ENCODE measurements at regions not wholly inside any gene's neighbourhood (a gene's known extent, or its start where the extent isn't known, plus 50 kb on each side); places are given as distances from the start of the nearest gene placed in this dataset.

DNA sequence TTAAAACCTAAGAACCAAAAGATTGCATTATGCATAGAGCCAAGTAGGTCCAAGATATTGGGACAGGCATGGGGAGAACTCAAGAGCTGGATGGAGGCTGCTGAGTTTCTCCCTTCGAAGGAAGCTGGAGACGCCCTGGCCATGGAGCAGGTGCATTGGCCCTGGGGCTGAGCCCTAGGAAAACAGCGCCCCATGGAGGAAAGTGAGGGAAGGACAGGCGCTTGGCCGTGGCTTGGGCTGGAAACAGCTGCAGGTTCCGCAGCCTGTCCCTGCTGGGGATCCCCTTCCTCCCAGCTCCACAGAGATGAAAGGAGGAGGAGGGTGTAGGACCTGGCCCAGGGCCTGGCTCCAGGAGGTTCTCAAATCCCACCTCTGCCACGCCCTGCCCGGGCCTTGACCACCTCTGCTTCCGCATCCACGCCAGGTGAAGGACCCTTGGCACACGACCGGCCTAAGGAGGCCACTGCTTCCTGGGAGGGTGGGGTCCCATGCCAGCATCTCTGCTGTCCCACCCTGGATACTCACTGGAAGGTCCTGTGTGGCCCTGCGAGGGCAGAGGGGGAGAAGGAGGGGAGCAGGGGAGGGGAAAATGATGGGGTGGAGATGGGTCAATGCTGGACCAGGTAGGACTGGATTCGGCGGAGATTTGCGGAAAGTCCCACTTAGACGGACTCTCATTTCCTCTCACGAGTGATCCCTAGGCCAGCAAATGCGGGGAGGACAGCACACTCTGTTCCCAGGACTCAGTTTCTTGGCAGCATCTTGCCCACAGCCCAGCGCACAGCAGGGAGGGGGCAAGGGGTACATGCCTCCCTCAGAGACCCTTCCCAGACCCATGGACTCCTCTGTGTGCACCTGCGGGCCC, 258.6 kb upstream of the TCERG1L start (continued):
- no peak for TF ChIP-seq ZNF883 (CRISPR knock-in tag; IDR thresholded peaks at IDR 0.05; ENCODE audit: not compliant biosample characterization)
- TF ChIP-seq JUN (CRISPR knock-in tag; IDR thresholded peaks at IDR 0.05), result no peak
- TF ChIP-seq NCOA5 (CRISPR knock-in tag; IDR thresholded peaks at IDR 0.05), result no peak
- TF ChIP-seq ZNF251 (CRISPR knock-in tag; IDR thresholded peaks at IDR 0.05), result no peak

DNA sequence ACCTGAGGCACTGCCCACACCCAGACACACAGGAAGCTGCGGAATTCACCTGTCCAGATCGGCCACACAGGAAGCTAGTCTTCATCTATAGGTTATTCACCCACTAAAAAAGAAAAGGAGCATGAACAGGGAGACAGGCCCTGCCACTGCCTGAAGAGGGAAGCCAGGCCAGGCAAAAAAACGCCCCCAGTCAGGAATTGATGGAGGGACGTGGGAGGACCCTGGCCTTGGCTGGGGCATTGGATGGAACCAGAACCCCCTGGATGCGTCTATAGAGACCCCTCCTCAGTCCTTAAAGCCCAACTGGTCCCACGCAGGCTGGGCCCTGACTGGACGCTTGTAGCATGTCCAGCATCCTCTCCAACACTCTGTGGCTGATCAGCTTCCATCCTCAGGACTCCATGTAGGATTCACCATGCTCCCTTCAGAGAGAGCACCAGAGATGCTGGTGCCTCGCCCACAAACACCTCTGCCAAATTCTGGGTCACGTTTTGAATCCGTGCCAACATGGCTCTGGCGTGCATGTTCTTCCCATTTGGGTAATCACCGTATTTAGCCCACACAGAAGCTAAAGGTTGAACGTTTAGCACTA, 259.3 kb upstream of the TCERG1L start:
- ATAC-seq, result no peak
- Histone ChIP-seq H3K9me3 (ENCODE audit: low read length) (no peaks in the 10 kb centered on the region), H3K27me3 (ENCODE audit: control insufficient read depth in 1 of 2, insufficient read depth in 2 of 2, low read length in 2 of 2) (peaks cover 3 to 25% of the 10 kb centered on the region in 2 experiments; a peak in 3 of 5 replicates), H3K9ac (ENCODE audit: insufficient read depth, low read depth, low read length) (no peak overlapping the region), H3K27ac (ENCODE audit: extremely low read length, insufficient read depth, low read length) (no peak overlapping the region), H3K4me2 (ENCODE audit: low read depth, low read length) (no peak overlapping the region), H3K4me1 (ENCODE audit: insufficient read depth, low read length) (no peaks in the 10 kb centered on the region), H3K4me3 (replicated peaks in 1 of 3; ENCODE audit: insufficient read depth in 1 of 3, low read depth in 2 of 3, low read length in 3 of 3) (no peak overlapping the region), H3K79me2 (ENCODE audit: insufficient read depth, low read length) (no peaks in the 10 kb centered on the region), H2AFZ (ENCODE audit: low read length) (no peak overlapping the region), H4K20me1 (ENCODE audit: insufficient read depth, low read length) (no peaks in the 10 kb centered on the region), H3K36me3 (replicated peaks in 1 of 2; ENCODE audit: control insufficient read depth in 1 of 2, insufficient read depth in 2 of 2, low read length in 2 of 2) (no peaks in the 10 kb centered on the region)
- intact Hi-C loops (cut with micrococcal nuclease; ENCODE audit: unreplicated experiment), result no loop called here
- no peak for DNase-seq (ENCODE audit: low spot score)
- FAIRE-seq, result no peak
- in situ Hi-C loops (cut with HindIII; ENCODE audit: extremely low pct_ligation_motif_present, low pct_unique_long_range_greater_than_20kb), result no loop called here
- POLR2A ChIA-PET, result no interaction called here
- 0% methylated on average over 7 of the region's 13 CpGs for WGBS (ENCODE audit: low lambda C conversion rate)
- no TSS peak for BruUV-seq (replicated peaks)
- CTCF ChIA-PET (ENCODE audit: low intra/inter-chr PET ratio, low total read pairs), result no interaction called here
- TF ChIP-seq ZNF30 (CRISPR knock-in tag; IDR thresholded peaks at IDR 0.05) (no peak), TOPORS (CRISPR knock-in tag; IDR thresholded peaks at IDR 0.05) (no peak), RFX1 (IDR thresholded peaks at IDR 0.05) (no peak), ZNF550 (CRISPR knock-in tag; IDR thresholded peaks at IDR 0.05; ENCODE audit: borderline replicate concordance) (no peak), NR2F2 (IDR thresholded peaks at IDR 0.05; ENCODE audit: borderline replicate concordance, low read depth) (no peak), TEAD3 (CRISPR knock-in tag; optimal IDR thresholded peaks at IDR 0.05; ENCODE audit: borderline replicate concordance) (no peak), ELF3 (CRISPR knock-in tag; IDR thresholded peaks at IDR 0.05) (no peak), TCF12 (IDR thresholded peaks at IDR 0.05) (no peak), TCF12 (CRISPR knock-in tag; IDR thresholded peaks at IDR 0.05) (no peak)
- TF ChIP-seq, protein P1, sequence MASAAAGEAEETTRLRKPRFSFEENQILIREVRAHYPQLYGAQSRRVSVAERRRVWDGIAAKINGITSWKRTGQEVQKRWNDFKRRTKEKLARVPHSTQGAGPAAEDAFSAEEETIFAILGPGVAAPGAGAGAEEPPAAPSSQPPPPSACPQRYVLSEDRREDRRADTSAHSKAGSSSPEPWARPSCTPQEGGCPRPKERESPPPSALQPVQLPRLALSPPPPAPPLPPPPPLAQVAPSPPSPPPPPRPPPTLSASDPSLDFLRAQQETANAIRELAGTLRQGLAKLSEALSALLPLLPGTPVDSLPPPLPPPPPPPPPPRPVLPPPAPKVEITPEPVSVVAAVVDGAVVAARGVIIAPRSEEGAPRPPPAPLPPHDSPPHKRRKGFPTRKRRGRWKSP (CRISPR knock-in tag; IDR thresholded peaks at IDR 0.05), result no peak
- TF ChIP-seq, protein P2, sequence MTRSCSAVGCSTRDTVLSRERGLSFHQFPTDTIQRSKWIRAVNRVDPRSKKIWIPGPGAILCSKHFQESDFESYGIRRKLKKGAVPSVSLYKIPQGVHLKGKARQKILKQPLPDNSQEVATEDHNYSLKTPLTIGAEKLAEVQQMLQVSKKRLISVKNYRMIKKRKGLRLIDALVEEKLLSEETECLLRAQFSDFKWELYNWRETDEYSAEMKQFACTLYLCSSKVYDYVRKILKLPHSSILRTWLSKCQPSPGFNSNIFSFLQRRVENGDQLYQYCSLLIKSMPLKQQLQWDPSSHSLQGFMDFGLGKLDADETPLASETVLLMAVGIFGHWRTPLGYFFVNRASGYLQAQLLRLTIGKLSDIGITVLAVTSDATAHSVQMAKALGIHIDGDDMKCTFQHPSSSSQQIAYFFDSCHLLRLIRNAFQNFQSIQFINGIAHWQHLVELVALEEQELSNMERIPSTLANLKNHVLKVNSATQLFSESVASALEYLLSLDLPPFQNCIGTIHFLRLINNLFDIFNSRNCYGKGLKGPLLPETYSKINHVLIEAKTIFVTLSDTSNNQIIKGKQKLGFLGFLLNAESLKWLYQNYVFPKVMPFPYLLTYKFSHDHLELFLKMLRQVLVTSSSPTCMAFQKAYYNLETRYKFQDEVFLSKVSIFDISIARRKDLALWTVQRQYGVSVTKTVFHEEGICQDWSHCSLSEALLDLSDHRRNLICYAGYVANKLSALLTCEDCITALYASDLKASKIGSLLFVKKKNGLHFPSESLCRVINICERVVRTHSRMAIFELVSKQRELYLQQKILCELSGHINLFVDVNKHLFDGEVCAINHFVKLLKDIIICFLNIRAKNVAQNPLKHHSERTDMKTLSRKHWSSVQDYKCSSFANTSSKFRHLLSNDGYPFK (CRISPR knock-in tag; IDR thresholded peaks at IDR 0.05; ENCODE audit: borderline replicate concordance), result no peak
- TF ChIP-seq, protein P3, sequence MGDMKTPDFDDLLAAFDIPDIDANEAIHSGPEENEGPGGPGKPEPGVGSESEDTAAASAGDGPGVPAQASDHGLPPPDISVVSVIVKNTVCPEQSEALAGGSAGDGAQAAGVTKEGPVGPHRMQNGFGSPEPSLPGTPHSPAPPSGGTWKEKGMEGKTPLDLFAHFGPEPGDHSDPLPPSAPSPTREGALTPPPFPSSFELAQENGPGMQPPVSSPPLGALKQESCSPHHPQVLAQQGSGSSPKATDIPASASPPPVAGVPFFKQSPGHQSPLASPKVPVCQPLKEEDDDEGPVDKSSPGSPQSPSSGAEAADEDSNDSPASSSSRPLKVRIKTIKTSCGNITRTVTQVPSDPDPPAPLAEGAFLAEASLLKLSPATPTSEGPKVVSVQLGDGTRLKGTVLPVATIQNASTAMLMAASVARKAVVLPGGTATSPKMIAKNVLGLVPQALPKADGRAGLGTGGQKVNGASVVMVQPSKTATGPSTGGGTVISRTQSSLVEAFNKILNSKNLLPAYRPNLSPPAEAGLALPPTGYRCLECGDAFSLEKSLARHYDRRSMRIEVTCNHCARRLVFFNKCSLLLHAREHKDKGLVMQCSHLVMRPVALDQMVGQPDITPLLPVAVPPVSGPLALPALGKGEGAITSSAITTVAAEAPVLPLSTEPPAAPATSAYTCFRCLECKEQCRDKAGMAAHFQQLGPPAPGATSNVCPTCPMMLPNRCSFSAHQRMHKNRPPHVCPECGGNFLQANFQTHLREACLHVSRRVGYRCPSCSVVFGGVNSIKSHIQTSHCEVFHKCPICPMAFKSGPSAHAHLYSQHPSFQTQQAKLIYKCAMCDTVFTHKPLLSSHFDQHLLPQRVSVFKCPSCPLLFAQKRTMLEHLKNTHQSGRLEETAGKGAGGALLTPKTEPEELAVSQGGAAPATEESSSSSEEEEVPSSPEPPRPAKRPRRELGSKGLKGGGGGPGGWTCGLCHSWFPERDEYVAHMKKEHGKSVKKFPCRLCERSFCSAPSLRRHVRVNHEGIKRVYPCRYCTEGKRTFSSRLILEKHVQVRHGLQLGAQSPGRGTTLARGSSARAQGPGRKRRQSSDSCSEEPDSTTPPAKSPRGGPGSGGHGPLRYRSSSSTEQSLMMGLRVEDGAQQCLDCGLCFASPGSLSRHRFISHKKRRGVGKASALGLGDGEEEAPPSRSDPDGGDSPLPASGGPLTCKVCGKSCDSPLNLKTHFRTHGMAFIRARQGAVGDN (CRISPR knock-in tag; IDR thresholded peaks at IDR 0.05), result no peak
